GM12878 (cell line): ENCODE measurements at regions not wholly inside any gene's neighbourhood (a gene's known extent, or its start where the extent isn't known, plus 50 kb on each side); places are given as distances from the start of the nearest gene placed in this dataset.

ENCODE experiments used
- ATAC-seq: fragments of 200-7000 bp; cut with Tn5 transposase; 3 replicates; pipeline ENCODE4 v1.9.1; 2020; ENCODE audit warnings: mild to moderate bottlenecking, moderate library complexity
- BruUV-seq: library from RNA; stranded (reverse); fragments of 400-500 nt; replicated peaks from 2 replicates; lab custom pipeline; 2021; lab: Mats Ljungman, UMichigan
- CTCF ChIA-PET: fragments of 300-600 bp; sonication (Branson Sonifier 250); formaldehyde crosslinking; extraction: SDS; loops from one replicate; lab custom pipeline; 2021; ENCODE audit warnings: inconsistent platforms; lab: Yijun Ruan, JAX
- POLR2A ChIA-PET: fragments of 350-600 bp; formaldehyde crosslinking; extraction: SDS; loops from one replicate; lab custom pipeline; 2021; ENCODE audit warnings: inconsistent platforms; lab: Charles Lee
- RAD21 ChIA-PET: fragments of 300-600 bp; sonication (Branson Sonifier 250); formaldehyde crosslinking; loops from one replicate; lab custom pipeline; 2023; ENCODE audit warnings: antibody characterized with exemption; ENCODE audit not compliant: unreplicated experiment; lab: Charles Lee
- SMC1A ChIA-PET: fragments of 300-600 bp; sonication (Branson Sonifier 250); formaldehyde crosslinking; loops from one replicate; lab custom pipeline; 2023; ENCODE audit not compliant: unreplicated experiment, uncharacterized antibody; lab: Charles Lee
- DNase-seq: peaks from one replicate; pipeline ENCODE4 v3.0.0-alpha.2; 2011; ENCODE audit warnings: low read depth, low spot score
- FAIRE-seq: peaks from 3 replicates; lab custom pipeline; 2011; peaks lifted over from hg19 to GRCh38; lab: Jason Lieb, UNC
- H2AFZ ChIP-seq: 2 replicates; pipeline ENCODE4 v1.6.0; 2011; ENCODE audit warnings: low read depth, low read length, control low read depth; ENCODE audit not compliant: control insufficient read depth
- H3K27ac ChIP-seq: 2 replicates; pipeline ENCODE4 v1.5.1; 2011; ENCODE audit warnings: control low read depth; ENCODE audit not compliant: control insufficient read depth, insufficient read depth
- H3K27me3 ChIP-seq, 2 experiments: replicated peaks in 1 of 2; 2 replicates each; pipeline versions ENCODE4 v1.6.0 to v1.6.1; 2011; ENCODE audit warnings: low read length in 1 of 2; ENCODE audit not compliant: control insufficient read depth in 2 of 2, insufficient read depth in 2 of 2
- H3K36me3 ChIP-seq, 2 experiments: 2 replicates each; pipeline ENCODE4 v1.5.1; 2011; ENCODE audit warnings: low read length in 1 of 2; ENCODE audit not compliant: control insufficient read depth in 2 of 2, insufficient read depth in 2 of 2
- H3K4me1 ChIP-seq: 2 replicates; pipeline ENCODE4 v1.6.1; 2011; ENCODE audit warnings: mild to moderate bottlenecking, low read length, moderate library complexity, mixed read lengths; ENCODE audit not compliant: control insufficient read depth, insufficient read depth
- H3K4me2 ChIP-seq: 2 replicates; pipeline ENCODE4 v1.6.0; 2011; ENCODE audit warnings: control low read depth; ENCODE audit not compliant: control insufficient read depth, insufficient read depth
- H3K4me3 ChIP-seq: fragments of 200-600 bp; sonication (generic); 2 replicates; pipeline ENCODE4 v1.5.1; 2016
- H3K79me2 ChIP-seq: 2 replicates; pipeline ENCODE4 v1.6.0; 2011; ENCODE audit warnings: low read length; ENCODE audit not compliant: control insufficient read depth, insufficient read depth
- H3K9ac ChIP-seq: 2 replicates; pipeline ENCODE4 v1.8.0; 2011; ENCODE audit warnings: low read length, control low read depth, mixed read lengths; ENCODE audit not compliant: control insufficient read depth, insufficient read depth
- H3K9me3 ChIP-seq: replicated peaks from 3 replicates; pipeline ENCODE4 v1.5.1; 2011; ENCODE audit warnings: mild to moderate bottlenecking, low read length; ENCODE audit not compliant: control insufficient read depth, insufficient read depth
- H4K20me1 ChIP-seq: 2 replicates; pipeline ENCODE4 v1.6.0; 2011; ENCODE audit not compliant: control insufficient read depth, insufficient read depth
- ATF7 ChIP-seq: fragments of 450-650 bp; IDR thresholded peaks from 2 replicates; pipeline ENCODE4 v1.6.1; 2016; ENCODE audit warnings: low read depth, mild to moderate bottlenecking
- E2F8 ChIP-seq: fragments of 450-650 bp; IDR thresholded peaks from 2 replicates; pipeline ENCODE4 v1.6.1; 2018; ENCODE audit warnings: mild to moderate bottlenecking, low read depth, moderate library complexity; ENCODE audit not compliant: partially characterized antibody
- ELK1 ChIP-seq: IDR thresholded peaks from 2 replicates; pipeline ENCODE4 v1.6.1; 2012; ENCODE audit warnings: low read depth, low read length, improper control_type of control experiment
- FOXM1 ChIP-seq: IDR thresholded peaks from 2 replicates; pipeline ENCODE4 v1.6.1; 2012; ENCODE audit warnings: low read depth, mild to moderate bottlenecking, inconsistent platforms, low read length, moderate library complexity
- HDAC6 ChIP-seq: fragments of 200-600 bp; sonication (generic); IDR thresholded peaks from one replicate; pipeline ENCODE4 v1.8.0; 2017; ENCODE audit warnings: antibody characterized with exemption; ENCODE audit not compliant: unreplicated experiment
- KLF5 ChIP-seq: fragments of 450-650 bp; IDR thresholded peaks from 2 replicates; pipeline ENCODE4 v1.6.1; 2014; ENCODE audit warnings: mild to moderate bottlenecking; ENCODE audit not compliant: partially characterized antibody
- NR2C1 ChIP-seq: fragments of 450-650 bp; IDR thresholded peaks from 2 replicates; pipeline ENCODE4 v1.6.1; 2017; ENCODE audit warnings: antibody characterized with exemption, mild to moderate bottlenecking, moderate library complexity
- POLR2AphosphoS2 ChIP-seq: IDR thresholded peaks from 2 replicates; pipeline ENCODE4 v1.6.1; 2011; ENCODE audit warnings: low read depth, mild to moderate bottlenecking, low read length, improper control_type of control experiment, moderate library complexity
- SMAD1 ChIP-seq: fragments of 450-650 bp; IDR thresholded peaks from 2 replicates; pipeline ENCODE4 v1.6.1; 2018; ENCODE audit warnings: mild to moderate bottlenecking, low read depth; ENCODE audit not compliant: partially characterized antibody
- SUPT20H ChIP-seq: IDR thresholded peaks from 2 replicates; pipeline ENCODE4 v1.6.1; 2011; ENCODE audit warnings: low read depth, mild to moderate bottlenecking, low read length, moderate library complexity, borderline replicate concordance; ENCODE audit not compliant: control insufficient read depth
- TCF7 ChIP-seq: IDR thresholded peaks from 2 replicates; pipeline ENCODE4 v1.6.1; 2014; ENCODE audit warnings: antibody characterized with exemption, borderline replicate concordance
- ZBTB33 ChIP-seq: fragments of 450-650 bp; IDR thresholded peaks from 2 replicates; pipeline ENCODE4 v1.6.1; 2017; ENCODE audit warnings: mild to moderate bottlenecking
- ZBTB40 ChIP-seq: fragments of 450-650 bp; IDR thresholded peaks from 2 replicates; pipeline ENCODE4 v1.6.1; 2016; ENCODE audit warnings: mild to moderate bottlenecking, moderate library complexity, borderline replicate concordance
- ZNF24 ChIP-seq: fragments of 450-650 bp; IDR thresholded peaks from 2 replicates; pipeline ENCODE4 v1.6.1; 2017; ENCODE audit warnings: antibody characterized with exemption, mild to moderate bottlenecking
- WGBS: methylation state at CpG from one replicate; pipeline ENCODE4 v1.1.6; 2016; ENCODE audit warnings: low lambda C conversion rate; ENCODE audit not compliant: insufficient replicate concordance, insufficient coverage; ENCODE audit errors: missing lambda C conversion rate; 5-methylcytosine and 5-hydroxymethylcytosine counted together
- in situ Hi-C: fragments of 300-500 bp; cut with MboI; formaldehyde crosslinking; loops from 9 replicates; pipeline ENCODE4 v1.14.3; 2018; ENCODE audit warnings: mixed read lengths
- intact Hi-C: fragments of 100-400 bp; cut with micrococcal nuclease; formaldehyde crosslinking; loops from one replicate; pipeline ENCODE4 v1.14.2; 2022; ENCODE audit not compliant: unreplicated experiment

GRCh38 chr10:52683776-52684175 is 88.8 kb downstream of the MBL2 start (continued):
- no peak for TF ChIP-seq ZBTB40
- TF ChIP-seq E2F8 = no peak
- no peak for TF ChIP-seq NR2C1

- DNase-seq (no peak), FAIRE-seq (no peak), ATAC-seq (no peak)
- no peaks in the 10 kb centered on the region for H3K79me2 ChIP-seq
- TF ChIP-seq ZNF24 (no peak), HDAC6 (no peak), TCF7 (no peak), SMAD1 (no peak), SUPT20H (no peak), KLF5 (no peak), POLR2AphosphoS2 (no peak), ATF7 (no peak), FOXM1 (no peak), ELK1 (no peak), ZBTB33 (no peak)
- intact Hi-C loops (no loop called here), in situ Hi-C loops (no loop called here)
- no peak overlapping the region for H2AFZ ChIP-seq
- no peaks in the 10 kb centered on the region for H3K9me3 ChIP-seq
- no peaks in the 10 kb centered on the region for H3K4me1 ChIP-seq
- no TSS peak for BruUV-seq
- 40% methylated on average over 6 of the region's 6 CpGs for WGBS
- no peak overlapping the region for H3K27ac ChIP-seq
- ChIA-PET SMC1A (no interaction called here), RAD21 (no interaction called here), POLR2A (no interaction called here), CTCF (interaction anchor here (0.9 to 1.5 kb wide), 2 partner anchors 44 kb away, joined by 3 to 5 read pairs; no protein-coding TSS in a partner anchor)
- no peak overlapping the region for H3K9ac ChIP-seq
- H3K4me3 ChIP-seq = no peak overlapping the region
- H3K27me3 ChIP-seq = no peaks in the 10 kb centered on the region
- no peak overlapping the region for H3K4me2 ChIP-seq
- no peaks in the 10 kb centered on the region for H3K36me3 ChIP-seq
- no peaks in the 10 kb centered on the region for H4K20me1 ChIP-seq
Observed at GRCh38 chr10:52688899-52689298, 83.7 kb downstream of the MBL2 start.
